GM12878 (cell line): ENCODE measurements at regions not wholly inside any gene's neighbourhood (a gene's known extent, or its start where the extent isn't known, plus 50 kb on each side); places are given as distances from the start of the nearest gene placed in this dataset.

ENCODE experiments used
- ATAC-seq: fragments of 200-7000 bp; cut with Tn5 transposase; 3 replicates; pipeline ENCODE4 v1.9.1; 2020; ENCODE audit warnings: mild to moderate bottlenecking, moderate library complexity
- BruUV-seq: library from RNA; stranded (reverse); fragments of 400-500 nt; replicated peaks from 2 replicates; lab custom pipeline; 2021; lab: Mats Ljungman, UMichigan
- CTCF ChIA-PET: fragments of 300-600 bp; sonication (Branson Sonifier 250); formaldehyde crosslinking; extraction: SDS; loops from one replicate; lab custom pipeline; 2021; ENCODE audit warnings: inconsistent platforms; lab: Yijun Ruan, JAX
- POLR2A ChIA-PET: fragments of 350-600 bp; formaldehyde crosslinking; extraction: SDS; loops from one replicate; lab custom pipeline; 2021; ENCODE audit warnings: inconsistent platforms; lab: Charles Lee
- RAD21 ChIA-PET: fragments of 300-600 bp; sonication (Branson Sonifier 250); formaldehyde crosslinking; loops from one replicate; lab custom pipeline; 2023; ENCODE audit warnings: antibody characterized with exemption; ENCODE audit not compliant: unreplicated experiment; lab: Charles Lee
- SMC1A ChIA-PET: fragments of 300-600 bp; sonication (Branson Sonifier 250); formaldehyde crosslinking; loops from one replicate; lab custom pipeline; 2023; ENCODE audit not compliant: unreplicated experiment, uncharacterized antibody; lab: Charles Lee
- DNase-seq: peaks from one replicate; pipeline ENCODE4 v3.0.0-alpha.2; 2011; ENCODE audit warnings: low read depth, low spot score
- FAIRE-seq: peaks from 3 replicates; lab custom pipeline; 2011; peaks lifted over from hg19 to GRCh38; lab: Jason Lieb, UNC
- H2AFZ ChIP-seq: 2 replicates; pipeline ENCODE4 v1.6.0; 2011; ENCODE audit warnings: low read depth, low read length, control low read depth; ENCODE audit not compliant: control insufficient read depth
- H3K27ac ChIP-seq: 2 replicates; pipeline ENCODE4 v1.5.1; 2011; ENCODE audit warnings: control low read depth; ENCODE audit not compliant: control insufficient read depth, insufficient read depth
- H3K27me3 ChIP-seq, 2 experiments: replicated peaks in 1 of 2; 2 replicates each; pipeline versions ENCODE4 v1.6.0 to v1.6.1; 2011; ENCODE audit warnings: low read length in 1 of 2; ENCODE audit not compliant: control insufficient read depth in 2 of 2, insufficient read depth in 2 of 2
- H3K36me3 ChIP-seq, 2 experiments: 2 replicates each; pipeline ENCODE4 v1.5.1; 2011; ENCODE audit warnings: low read length in 1 of 2; ENCODE audit not compliant: control insufficient read depth in 2 of 2, insufficient read depth in 2 of 2
- H3K4me1 ChIP-seq: 2 replicates; pipeline ENCODE4 v1.6.1; 2011; ENCODE audit warnings: mild to moderate bottlenecking, low read length, moderate library complexity, mixed read lengths; ENCODE audit not compliant: control insufficient read depth, insufficient read depth
- H3K4me2 ChIP-seq: 2 replicates; pipeline ENCODE4 v1.6.0; 2011; ENCODE audit warnings: control low read depth; ENCODE audit not compliant: control insufficient read depth, insufficient read depth
- H3K4me3 ChIP-seq: fragments of 200-600 bp; sonication (generic); 2 replicates; pipeline ENCODE4 v1.5.1; 2016
- H3K79me2 ChIP-seq: 2 replicates; pipeline ENCODE4 v1.6.0; 2011; ENCODE audit warnings: low read length; ENCODE audit not compliant: control insufficient read depth, insufficient read depth
- H3K9ac ChIP-seq: 2 replicates; pipeline ENCODE4 v1.8.0; 2011; ENCODE audit warnings: low read length, control low read depth, mixed read lengths; ENCODE audit not compliant: control insufficient read depth, insufficient read depth
- H3K9me3 ChIP-seq: replicated peaks from 3 replicates; pipeline ENCODE4 v1.5.1; 2011; ENCODE audit warnings: mild to moderate bottlenecking, low read length; ENCODE audit not compliant: control insufficient read depth, insufficient read depth
- H4K20me1 ChIP-seq: 2 replicates; pipeline ENCODE4 v1.6.0; 2011; ENCODE audit not compliant: control insufficient read depth, insufficient read depth
- ATF7 ChIP-seq: fragments of 450-650 bp; IDR thresholded peaks from 2 replicates; pipeline ENCODE4 v1.6.1; 2016; ENCODE audit warnings: low read depth, mild to moderate bottlenecking
- BMI1 ChIP-seq: fragments of 450-650 bp; IDR thresholded peaks from 2 replicates; pipeline ENCODE4 v1.6.1; 2016; ENCODE audit warnings: mild to moderate bottlenecking, moderate library complexity, borderline replicate concordance
- CEBPB ChIP-seq, 2 experiments: fragments of 150-350 bp in 1 of 2; IDR thresholded peaks; 2 replicates each; pipeline ENCODE4 v1.6.1; 2012 to 2014; ENCODE audit warnings: low read depth in 2 of 2, low read length in 2 of 2, borderline replicate concordance in 1 of 2, inconsistent platforms in 1 of 2
- ESRRA ChIP-seq: IDR thresholded peaks from 2 replicates; pipeline ENCODE4 v1.6.1; 2012; ENCODE audit warnings: mild to moderate bottlenecking, low read length, improper control_type of control experiment
- JUNB ChIP-seq: IDR thresholded peaks from 2 replicates; pipeline ENCODE4 v1.6.1; 2016; ENCODE audit warnings: antibody characterized with exemption, mild to moderate bottlenecking
- MYB ChIP-seq: fragments of 150-350 bp; IDR thresholded peaks from 2 replicates; pipeline ENCODE4 v1.6.1; 2014; ENCODE audit warnings: mild to moderate bottlenecking, low read depth, low read length, borderline replicate concordance
- NRF1 ChIP-seq: conservative IDR thresholded peaks from 2 replicates; pipeline ENCODE4 v1.6.1; 2011; ENCODE audit warnings: mild to moderate bottlenecking, low read depth, low read length, improper control_type of control experiment
- RBBP5 ChIP-seq: fragments of 200-600 bp; sonication (generic); conservative IDR thresholded peaks from 2 replicates; pipeline ENCODE4 v1.6.1; 2016
- SIN3A ChIP-seq: IDR thresholded peaks from 2 replicates; pipeline ENCODE4 v1.6.1; 2012; ENCODE audit warnings: low read depth, low read length, improper control_type of control experiment
- SMAD5 ChIP-seq: IDR thresholded peaks from 2 replicates; pipeline ENCODE4 v1.6.1; 2016; ENCODE audit warnings: antibody characterized with exemption, low read depth
- TCF12 ChIP-seq: IDR thresholded peaks from 2 replicates; pipeline ENCODE4 v1.6.1; 2011; ENCODE audit warnings: low read depth, mild to moderate bottlenecking, low read length
- ZNF384 ChIP-seq: IDR thresholded peaks from 2 replicates; pipeline ENCODE4 v1.6.1; 2012; ENCODE audit warnings: low read depth, mild to moderate bottlenecking, low read length, improper control_type of control experiment, borderline replicate concordance
- in situ Hi-C: fragments of 300-500 bp; cut with MboI; formaldehyde crosslinking; loops from 9 replicates; pipeline ENCODE4 v1.14.3; 2018; ENCODE audit warnings: mixed read lengths
- intact Hi-C: fragments of 100-400 bp; cut with micrococcal nuclease; formaldehyde crosslinking; loops from one replicate; pipeline ENCODE4 v1.14.2; 2022; ENCODE audit not compliant: unreplicated experiment
- TF ChIP-seq, protein P1 (sequence below): fragments of 450-650 bp; IDR thresholded peaks from 2 replicates; pipeline ENCODE4 v1.6.1; 2016; ENCODE audit warnings: mild to moderate bottlenecking
- TF ChIP-seq, protein P2 (sequence below): fragments of 450-650 bp; IDR thresholded peaks from 2 replicates; pipeline ENCODE4 v1.6.1; 2017; ENCODE audit warnings: mild to moderate bottlenecking, low read depth, inconsistent platforms; ENCODE audit not compliant: poor library complexity, severe bottlenecking
- TF ChIP-seq, protein P3 (sequence below): fragments of 450-650 bp; IDR thresholded peaks from 2 replicates; pipeline ENCODE4 v1.6.1; 2017; ENCODE audit warnings: mild to moderate bottlenecking, moderate library complexity
- TF ChIP-seq, protein P4 (sequence below): IDR thresholded peaks from 2 replicates; pipeline ENCODE4 v1.6.1; 2011; ENCODE audit warnings: low read depth, low read length, improper control_type of control experiment, borderline replicate concordance

DNA sequence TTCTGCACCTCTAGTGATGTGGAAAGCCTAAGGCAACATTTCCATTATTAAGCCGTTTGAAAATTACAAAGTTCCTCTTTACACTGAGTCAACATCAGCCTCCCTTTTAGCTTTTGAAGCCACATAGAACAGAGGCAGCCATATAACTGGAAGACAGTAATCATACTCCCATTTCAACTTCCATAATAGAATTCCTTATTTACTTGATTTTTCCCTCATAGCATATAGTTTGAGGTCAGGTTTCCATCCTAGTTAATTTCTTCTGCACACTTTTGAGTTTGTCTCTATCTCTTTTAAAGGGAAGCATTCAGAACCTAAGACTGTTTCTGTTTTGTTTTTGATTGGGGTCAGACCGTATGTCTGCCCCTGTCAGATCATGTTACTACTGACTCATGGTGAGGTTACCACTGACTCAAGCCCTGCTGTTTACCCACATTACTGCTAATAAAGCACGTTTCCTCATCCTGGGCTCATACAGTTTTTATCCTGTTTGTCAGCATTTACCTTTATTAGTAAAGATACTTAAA lies 161.0 kb downstream of the SLC38A4 start (continued):
- TF ChIP-seq, protein P1, sequence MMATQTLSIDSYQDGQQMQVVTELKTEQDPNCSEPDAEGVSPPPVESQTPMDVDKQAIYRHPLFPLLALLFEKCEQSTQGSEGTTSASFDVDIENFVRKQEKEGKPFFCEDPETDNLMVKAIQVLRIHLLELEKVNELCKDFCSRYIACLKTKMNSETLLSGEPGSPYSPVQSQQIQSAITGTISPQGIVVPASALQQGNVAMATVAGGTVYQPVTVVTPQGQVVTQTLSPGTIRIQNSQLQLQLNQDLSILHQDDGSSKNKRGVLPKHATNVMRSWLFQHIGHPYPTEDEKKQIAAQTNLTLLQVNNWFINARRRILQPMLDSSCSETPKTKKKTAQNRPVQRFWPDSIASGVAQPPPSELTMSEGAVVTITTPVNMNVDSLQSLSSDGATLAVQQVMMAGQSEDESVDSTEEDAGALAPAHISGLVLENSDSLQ: peak; percentile 76
- TF ChIP-seq SIN3A (no peak), SMAD5 (no peak), RBBP5 (no peak), ATF7 (peak; percentile 43; the same call in 1 of the 2 replicates)

DNA sequence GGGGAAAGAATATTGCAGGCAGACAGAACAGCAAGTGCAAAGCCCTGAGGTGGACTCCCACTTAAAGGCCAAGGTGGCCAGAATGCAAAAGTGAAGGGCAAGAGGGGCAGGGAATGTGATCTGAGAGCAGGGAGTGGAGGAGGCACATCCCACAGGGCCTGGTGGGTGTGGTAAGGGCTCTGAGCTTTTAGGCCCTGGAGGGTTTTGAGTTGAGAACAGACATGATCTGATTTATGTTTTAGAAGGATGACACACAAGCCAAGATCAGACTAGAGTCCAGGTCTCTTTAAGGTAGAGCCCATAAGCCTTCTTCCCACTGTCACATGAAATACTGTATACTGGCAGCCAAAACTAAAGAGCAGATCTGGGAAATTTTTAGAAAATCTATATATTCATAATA lies 162.5 kb downstream of the SLC38A4 start:
- Histone ChIP-seq H4K20me1 (no peaks in the 10 kb centered on the region), H3K4me1 (peaks cover 7% of the 10 kb centered on the region), H3K4me2 (no peak overlapping the region), H3K9me3 (no peaks in the 10 kb centered on the region), H3K4me3 (no peak overlapping the region), H3K27me3 (no peaks in the 10 kb centered on the region), H3K9ac (no peak overlapping the region), H3K36me3 (no peaks in the 10 kb centered on the region), H3K27ac (no peak overlapping the region), H3K79me2 (no peaks in the 10 kb centered on the region), H2AFZ (no peak overlapping the region)
- CTCF ChIA-PET: interaction anchor here (2.4 kb wide), 1 partner anchor 11 kb away, joined by 10 read pairs; no protein-coding TSS in a partner anchor
- ATAC-seq (no peak), DNase-seq (no peak), FAIRE-seq (no peak)
- intact Hi-C loops: loop anchor here (5.0 kb wide), 6 partner anchors 186 to 591 kb away; partner anchors contain the start of gene SLC38A2
- in situ Hi-C loops: loop anchor here (25.0 kb wide), 1 partner anchor 526 kb away; no protein-coding TSS in a partner anchor
- POLR2A ChIA-PET: no interaction called here
- RAD21 ChIA-PET: interaction anchor here (1.6 kb wide), 1 partner anchor 273 kb away, joined by 5 read pairs; no protein-coding TSS in a partner anchor
- no TSS peak for BruUV-seq
- SMC1A ChIA-PET: interaction anchor here (0.9 to 1.8 kb wide), 3 partner anchors 10 to 538 kb away, joined by 3 to 6 read pairs (median 3); no protein-coding TSS in a partner anchor
- no peak for TF ChIP-seq MYB
- TF ChIP-seq JUNB: no peak
- no peak for TF ChIP-seq ESRRA
- TF ChIP-seq ZNF384: no peak
- TF ChIP-seq, protein P2, sequence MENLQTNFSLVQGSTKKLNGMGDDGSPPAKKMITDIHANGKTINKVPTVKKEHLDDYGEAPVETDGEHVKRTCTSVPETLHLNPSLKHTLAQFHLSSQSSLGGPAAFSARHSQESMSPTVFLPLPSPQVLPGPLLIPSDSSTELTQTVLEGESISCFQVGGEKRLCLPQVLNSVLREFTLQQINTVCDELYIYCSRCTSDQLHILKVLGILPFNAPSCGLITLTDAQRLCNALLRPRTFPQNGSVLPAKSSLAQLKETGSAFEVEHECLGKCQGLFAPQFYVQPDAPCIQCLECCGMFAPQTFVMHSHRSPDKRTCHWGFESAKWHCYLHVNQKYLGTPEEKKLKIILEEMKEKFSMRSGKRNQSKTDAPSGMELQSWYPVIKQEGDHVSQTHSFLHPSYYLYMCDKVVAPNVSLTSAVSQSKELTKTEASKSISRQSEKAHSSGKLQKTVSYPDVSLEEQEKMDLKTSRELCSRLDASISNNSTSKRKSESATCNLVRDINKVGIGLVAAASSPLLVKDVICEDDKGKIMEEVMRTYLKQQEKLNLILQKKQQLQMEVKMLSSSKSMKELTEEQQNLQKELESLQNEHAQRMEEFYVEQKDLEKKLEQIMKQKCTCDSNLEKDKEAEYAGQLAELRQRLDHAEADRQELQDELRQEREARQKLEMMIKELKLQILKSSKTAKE: no peak
- TF ChIP-seq, protein P3, sequence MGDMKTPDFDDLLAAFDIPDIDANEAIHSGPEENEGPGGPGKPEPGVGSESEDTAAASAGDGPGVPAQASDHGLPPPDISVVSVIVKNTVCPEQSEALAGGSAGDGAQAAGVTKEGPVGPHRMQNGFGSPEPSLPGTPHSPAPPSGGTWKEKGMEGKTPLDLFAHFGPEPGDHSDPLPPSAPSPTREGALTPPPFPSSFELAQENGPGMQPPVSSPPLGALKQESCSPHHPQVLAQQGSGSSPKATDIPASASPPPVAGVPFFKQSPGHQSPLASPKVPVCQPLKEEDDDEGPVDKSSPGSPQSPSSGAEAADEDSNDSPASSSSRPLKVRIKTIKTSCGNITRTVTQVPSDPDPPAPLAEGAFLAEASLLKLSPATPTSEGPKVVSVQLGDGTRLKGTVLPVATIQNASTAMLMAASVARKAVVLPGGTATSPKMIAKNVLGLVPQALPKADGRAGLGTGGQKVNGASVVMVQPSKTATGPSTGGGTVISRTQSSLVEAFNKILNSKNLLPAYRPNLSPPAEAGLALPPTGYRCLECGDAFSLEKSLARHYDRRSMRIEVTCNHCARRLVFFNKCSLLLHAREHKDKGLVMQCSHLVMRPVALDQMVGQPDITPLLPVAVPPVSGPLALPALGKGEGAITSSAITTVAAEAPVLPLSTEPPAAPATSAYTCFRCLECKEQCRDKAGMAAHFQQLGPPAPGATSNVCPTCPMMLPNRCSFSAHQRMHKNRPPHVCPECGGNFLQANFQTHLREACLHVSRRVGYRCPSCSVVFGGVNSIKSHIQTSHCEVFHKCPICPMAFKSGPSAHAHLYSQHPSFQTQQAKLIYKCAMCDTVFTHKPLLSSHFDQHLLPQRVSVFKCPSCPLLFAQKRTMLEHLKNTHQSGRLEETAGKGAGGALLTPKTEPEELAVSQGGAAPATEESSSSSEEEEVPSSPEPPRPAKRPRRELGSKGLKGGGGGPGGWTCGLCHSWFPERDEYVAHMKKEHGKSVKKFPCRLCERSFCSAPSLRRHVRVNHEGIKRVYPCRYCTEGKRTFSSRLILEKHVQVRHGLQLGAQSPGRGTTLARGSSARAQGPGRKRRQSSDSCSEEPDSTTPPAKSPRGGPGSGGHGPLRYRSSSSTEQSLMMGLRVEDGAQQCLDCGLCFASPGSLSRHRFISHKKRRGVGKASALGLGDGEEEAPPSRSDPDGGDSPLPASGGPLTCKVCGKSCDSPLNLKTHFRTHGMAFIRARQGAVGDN: no peak
- no peak for TF ChIP-seq BMI1
- TF ChIP-seq TCF12: no peak
- TF ChIP-seq CEBPB (IDR thresholded peaks at IDR 0.05; ENCODE audit: borderline replicate concordance in 1 of 2, low read depth in 2 of 2, low read length in 2 of 2): no peak
- TF ChIP-seq NRF1: no peak
- TF ChIP-seq, protein P4, sequence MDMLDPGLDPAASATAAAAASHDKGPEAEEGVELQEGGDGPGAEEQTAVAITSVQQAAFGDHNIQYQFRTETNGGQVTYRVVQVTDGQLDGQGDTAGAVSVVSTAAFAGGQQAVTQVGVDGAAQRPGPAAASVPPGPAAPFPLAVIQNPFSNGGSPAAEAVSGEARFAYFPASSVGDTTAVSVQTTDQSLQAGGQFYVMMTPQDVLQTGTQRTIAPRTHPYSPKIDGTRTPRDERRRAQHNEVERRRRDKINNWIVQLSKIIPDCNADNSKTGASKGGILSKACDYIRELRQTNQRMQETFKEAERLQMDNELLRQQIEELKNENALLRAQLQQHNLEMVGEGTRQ: no peak
